C4-2B (cell line): ENCODE measurements at regions not wholly inside any gene's neighbourhood (a gene's known extent, or its start where the extent isn't known, plus 50 kb on each side); places are given as distances from the start of the nearest gene placed in this dataset.

Source experiments
- ZFX ChIP-seq: fragments of 450-650 bp; IDR thresholded peaks from 2 replicates; pipeline ENCODE4 v1.6.1; 2017
- TF ChIP-seq, protein P1 (sequence below): fragments of 450-650 bp; conservative IDR thresholded peaks from 2 replicates; pipeline ENCODE4 v1.5.1; 2017; ENCODE audit warnings: mild to moderate bottlenecking

DNA sequence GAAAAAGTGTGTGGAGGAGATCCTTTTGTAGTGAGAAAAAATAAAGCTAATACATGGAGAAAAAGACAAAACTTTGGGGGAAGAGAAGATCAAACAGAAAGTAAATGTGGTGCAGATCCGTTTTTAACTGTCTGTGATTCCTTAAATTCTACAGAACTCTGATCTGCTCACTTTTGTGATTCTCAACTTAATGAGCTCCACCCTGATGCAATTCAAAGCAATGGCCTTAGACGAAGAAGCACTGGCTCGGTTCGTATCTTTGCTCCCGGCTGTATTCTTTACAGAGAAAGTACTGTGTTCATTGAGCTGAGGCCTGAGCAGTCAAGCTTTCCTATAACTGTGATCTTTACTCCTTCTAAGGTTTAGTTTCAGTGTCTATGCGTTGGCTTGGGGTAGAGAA is 453.4 kb downstream of the DMAC1 start:
- TF ChIP-seq, protein P1, sequence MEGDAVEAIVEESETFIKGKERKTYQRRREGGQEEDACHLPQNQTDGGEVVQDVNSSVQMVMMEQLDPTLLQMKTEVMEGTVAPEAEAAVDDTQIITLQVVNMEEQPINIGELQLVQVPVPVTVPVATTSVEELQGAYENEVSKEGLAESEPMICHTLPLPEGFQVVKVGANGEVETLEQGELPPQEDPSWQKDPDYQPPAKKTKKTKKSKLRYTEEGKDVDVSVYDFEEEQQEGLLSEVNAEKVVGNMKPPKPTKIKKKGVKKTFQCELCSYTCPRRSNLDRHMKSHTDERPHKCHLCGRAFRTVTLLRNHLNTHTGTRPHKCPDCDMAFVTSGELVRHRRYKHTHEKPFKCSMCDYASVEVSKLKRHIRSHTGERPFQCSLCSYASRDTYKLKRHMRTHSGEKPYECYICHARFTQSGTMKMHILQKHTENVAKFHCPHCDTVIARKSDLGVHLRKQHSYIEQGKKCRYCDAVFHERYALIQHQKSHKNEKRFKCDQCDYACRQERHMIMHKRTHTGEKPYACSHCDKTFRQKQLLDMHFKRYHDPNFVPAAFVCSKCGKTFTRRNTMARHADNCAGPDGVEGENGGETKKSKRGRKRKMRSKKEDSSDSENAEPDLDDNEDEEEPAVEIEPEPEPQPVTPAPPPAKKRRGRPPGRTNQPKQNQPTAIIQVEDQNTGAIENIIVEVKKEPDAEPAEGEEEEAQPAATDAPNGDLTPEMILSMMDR: no peak
- TF ChIP-seq ZFX: no peak
